Transverse colon (tissue), 4 donors: ENCODE measurements at regions not wholly inside any gene's neighbourhood (a gene's known extent, or its start where the extent isn't known, plus 50 kb on each side); places are given as distances from the start of the nearest gene placed in this dataset.

ENCODE experiments used
- DNase-seq: peaks from one replicate; pipeline ENCODE4 v3.0.0-alpha.2; 2019
- H3K27ac ChIP-seq, 4 donors: fragments of 200-600 bp; sonication (generic); 2 replicates each; pipeline ENCODE4 v1.5.1; 2016 to 2018; ENCODE audit warnings: inconsistent platforms in 4 of 4
- H3K27me3 ChIP-seq: fragments of 200-600 bp; sonication (generic); 2 replicates; pipeline ENCODE4 v1.5.1; 2017; ENCODE audit warnings: inconsistent platforms
- H3K36me3 ChIP-seq, 4 donors: fragments of 200-600 bp; sonication (generic); 2 replicates each; pipeline ENCODE4 v1.5.1; 2017 to 2019; ENCODE audit warnings: inconsistent platforms in 4 of 4
- H3K4me1 ChIP-seq, 4 donors: fragments of 200-600 bp; sonication (generic); 2 replicates each; pipeline ENCODE4 v1.5.1; 2017 to 2020; ENCODE audit warnings: inconsistent platforms in 4 of 4
- H3K4me3 ChIP-seq, 4 donors: fragments of 200-600 bp; sonication (generic); 1 replicate in 1 of 4; 2 replicates in 3 of 4; pipeline versions ENCODE4 v1.5.1 to v1.6.1; 2017 to 2019; ENCODE audit warnings: inconsistent platforms in 4 of 4
- H3K9me3 ChIP-seq, 2 donors: fragments of 200-600 bp; sonication (generic); 2 replicates each; pipeline ENCODE4 v1.5.1; 2017 to 2019; ENCODE audit warnings: inconsistent platforms in 2 of 2
- CTCF ChIP-seq, 5 experiments: fragments of 200-600 bp in 3 of 5; fragments of 450-650 bp in 2 of 5; sonication (generic) in 3 of 5; IDR thresholded peaks; 1 replicate in 2 of 5; 2 replicates in 3 of 5; pipeline ENCODE4 v1.5.1; 2016 to 2017; ENCODE audit warnings: antibody characterized with exemption in 5 of 5, inconsistent platforms in 3 of 5, mild to moderate bottlenecking in 2 of 5, moderate library complexity in 1 of 5
- EP300 ChIP-seq: sonication (generic); formaldehyde crosslinking; IDR thresholded peaks from one replicate; pipeline ENCODE4 v1.6.1; 2017; ENCODE audit warnings: antibody characterized with exemption, low read depth
- POLR2A ChIP-seq: fragments of 450-650 bp; IDR thresholded peaks from one replicate; pipeline ENCODE4 v1.6.1; 2016; ENCODE audit warnings: antibody characterized with exemption, mild to moderate bottlenecking, moderate library complexity
- POLR2AphosphoS5 ChIP-seq, 3 donors: sonication (generic); formaldehyde crosslinking; IDR thresholded peaks; one replicate each; pipeline ENCODE4 v1.6.1; 2016; ENCODE audit warnings: antibody characterized with exemption in 3 of 3
- WGBS, 2 donors: methylation state at CpG; one replicate each; pipeline ENCODE4 v1.1.5; 2018; ENCODE audit warnings: low coverage in 1 of 2; 5-methylcytosine and 5-hydroxymethylcytosine counted together
- in situ Hi-C, 4 donors: fragments of 200-750 bp; cut with MboI; loops; one replicate each; pipeline versions ENCODE4 v1.15.0 to v1.15.1; 2017; ENCODE audit warnings: low sequenced_read_pairs in 3 of 4, low pct_ligation_motif_present in 1 of 4, low pct_unique_long_range_greater_than_20kb in 1 of 4
- intact Hi-C: fragments of 100-400 bp; cut with DNase I; formaldehyde crosslinking; loops from one replicate; pipeline ENCODE4 v1.15.1; 2023; ENCODE audit warnings: low total_unique reads

GRCh38 chr6:119521251-119521650, 171.7 kb upstream of the MAN1A1 start:
- Histone ChIP-seq H3K27ac (no peak overlapping the region), H3K4me3 (no peak overlapping the region), H3K36me3 (no peaks in the 10 kb centered on the region), H3K4me1 (no peaks in the 10 kb centered on the region), H3K9me3 (no peaks in the 10 kb centered on the region), H3K27me3 (no peaks in the 10 kb centered on the region)
- intact Hi-C loops (no loop called here), in situ Hi-C loops (no loop called here)
- no peak for TF ChIP-seq POLR2A
- TF ChIP-seq CTCF (IDR thresholded peaks at IDR 0.05): no peak
- TF ChIP-seq EP300: no peak
- no peak for TF ChIP-seq POLR2AphosphoS5 (IDR thresholded peaks at IDR 0.05)
- WGBS, 2 donors: 20 to 29% methylated on average over 1 of the region's 1 CpG
- DNase-seq: no peak

DNA sequence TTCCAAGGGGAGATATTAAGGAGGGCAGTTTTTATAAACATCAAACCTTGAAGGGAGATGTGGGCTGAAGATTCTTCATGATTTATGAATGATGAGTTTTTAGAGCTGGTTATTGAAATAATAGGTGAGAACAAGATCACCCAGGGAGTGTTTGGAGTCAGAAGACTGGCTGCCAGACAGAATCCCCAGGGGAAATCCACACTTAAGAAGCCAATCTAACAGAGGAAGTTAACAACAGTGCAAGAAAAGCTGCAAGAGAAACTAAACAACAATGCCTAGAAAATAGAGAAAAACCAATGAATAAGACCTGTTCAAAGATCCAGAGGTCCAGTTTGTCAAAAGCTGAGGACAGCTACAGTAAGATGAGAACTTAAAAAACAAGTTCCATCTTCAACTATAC, 167.9 kb upstream of the MAN1A1 start:
- intact Hi-C loops: no loop called here
- H3K4me3 ChIP-seq: no peak overlapping the region
- no peaks in the 10 kb centered on the region for H3K36me3 ChIP-seq
- H3K27ac ChIP-seq: no peak overlapping the region
- in situ Hi-C loops: no loop called here
- H3K27me3 ChIP-seq: no peaks in the 10 kb centered on the region
- no peak for DNase-seq
- TF ChIP-seq POLR2AphosphoS5 (IDR thresholded peaks at IDR 0.05) (no peak), EP300 (no peak), CTCF (IDR thresholded peaks at IDR 0.05) (no peak), POLR2A (no peak)
- no peaks in the 10 kb centered on the region for H3K9me3 ChIP-seq
- H3K4me1 ChIP-seq: no peaks in the 10 kb centered on the region

DNA sequence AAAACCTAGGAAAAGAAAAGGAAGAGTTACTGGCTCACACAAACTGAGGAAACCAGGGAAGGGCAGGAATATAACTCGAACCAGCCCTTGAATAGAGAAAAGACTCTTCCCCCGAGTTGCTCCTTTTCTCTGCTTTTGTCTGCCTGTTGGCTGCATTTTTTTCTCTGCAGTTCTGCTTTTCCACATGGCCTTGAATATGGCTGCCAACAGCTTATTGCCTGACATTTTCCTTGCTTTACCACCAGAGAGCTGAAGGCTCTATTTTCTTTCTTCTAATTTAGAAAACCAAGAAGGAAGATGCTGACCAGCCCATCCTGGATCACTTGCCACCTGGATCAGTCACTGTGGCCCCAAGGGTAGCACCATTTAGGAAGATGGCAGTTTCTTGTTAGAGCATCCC, 164.8 kb upstream of the MAN1A1 start:
- H3K4me1 ChIP-seq: no peaks in the 10 kb centered on the region
- 75 to 80% methylated on average over 2 of the region's 2 CpGs for whole genome bisulfite sequencing, 2 donors
- no peaks in the 10 kb centered on the region for H3K27me3 ChIP-seq
- in situ Hi-C loops: no loop called here
- no peaks in the 10 kb centered on the region for H3K36me3 ChIP-seq
- no peak overlapping the region for H3K4me3 ChIP-seq
- TF ChIP-seq POLR2A: no peak
- no peak for TF ChIP-seq EP300
- no peak for TF ChIP-seq CTCF (IDR thresholded peaks at IDR 0.05)
- no peak for TF ChIP-seq POLR2AphosphoS5 (IDR thresholded peaks at IDR 0.05)
- intact Hi-C loops: no loop called here
- no peak overlapping the region for H3K27ac ChIP-seq
- DNase-seq: no peak
- no peaks in the 10 kb centered on the region for H3K9me3 ChIP-seq

GRCh38 chr6:119511024-119511423, 161.5 kb upstream of the MAN1A1 start:
- Histone ChIP-seq H3K36me3 (no peaks in the 10 kb centered on the region), H3K9me3 (no peaks in the 10 kb centered on the region), H3K27me3 (no peaks in the 10 kb centered on the region), H3K27ac (no peak overlapping the region), H3K4me3 (no peak overlapping the region), H3K4me1 (no peaks in the 10 kb centered on the region)
- intact Hi-C loops: no loop called here
- in situ Hi-C loops: no loop called here
- TF ChIP-seq POLR2A (no peak), EP300 (no peak), CTCF (IDR thresholded peaks at IDR 0.05) (no peak), POLR2AphosphoS5 (IDR thresholded peaks at IDR 0.05) (no peak)
- WGBS, 2 donors: 58 to 70% methylated on average over 2 to 3 of the region's 3 CpGs
- no peak for DNase-seq
